ENCODE measurements at regions not wholly inside any gene's neighbourhood (a gene's known extent, or its start where the extent isn't known, plus 50 kb on each side); places are given as distances from the start of the nearest gene placed in this dataset.

DNA sequence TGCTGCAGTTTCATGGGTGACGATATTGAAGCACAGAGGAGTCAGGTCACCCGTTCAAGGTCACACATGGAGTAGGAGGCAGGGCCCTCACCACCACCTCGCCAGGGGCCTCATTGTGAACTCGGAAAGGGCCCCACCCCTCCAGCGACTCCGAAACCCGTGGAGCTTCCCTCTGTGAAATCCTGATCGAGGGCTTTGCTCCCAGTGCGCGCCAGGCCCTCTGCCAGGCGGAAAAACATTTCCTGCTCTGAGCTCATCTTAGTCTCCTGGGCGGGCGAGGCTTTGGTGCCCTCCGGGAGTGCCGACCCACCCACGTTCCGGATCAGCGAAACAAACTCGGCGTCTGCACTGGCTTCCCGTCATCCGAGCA, 75.0 kb upstream of the FCN1 start:
- TF ChIP-seq ZFP3 (tag by site-specific recombination; IDR thresholded peaks at IDR 0.05; ENCODE audit: low read depth) (no peak), ZNF585B (tag by site-specific recombination; IDR thresholded peaks at IDR 0.05) (no peak), ZNF549 (tag by site-specific recombination; IDR thresholded peaks at IDR 0.05) (no peak), ZNF169 (tag by site-specific recombination; IDR thresholded peaks at IDR 0.05) (no peak), ZBTB21 (tag by site-specific recombination; IDR thresholded peaks at IDR 0.05) (no peak), ZNF529 (tag by site-specific recombination; IDR thresholded peaks at IDR 0.05; ENCODE audit: insufficient replicate concordance) (no peak), ZNF658 (tag by site-specific recombination; IDR thresholded peaks at IDR 0.05) (no peak), ZNF558 (tag by site-specific recombination; IDR thresholded peaks at IDR 0.05) (no peak), YY1 (tag by site-specific recombination; IDR thresholded peaks at IDR 0.05) (no peak), ZNF76 (tag by site-specific recombination; IDR thresholded peaks at IDR 0.05; ENCODE audit: borderline replicate concordance, low read depth) (no peak), ZNF175 (tag by site-specific recombination; IDR thresholded peaks at IDR 0.05) (no peak), REPIN1 (tag by site-specific recombination; IDR thresholded peaks at IDR 0.05; ENCODE audit: low read depth) (no peak), ZNF548 (tag by site-specific recombination; IDR thresholded peaks at IDR 0.05) (no peak)
- TF ChIP-seq, protein P1, sequence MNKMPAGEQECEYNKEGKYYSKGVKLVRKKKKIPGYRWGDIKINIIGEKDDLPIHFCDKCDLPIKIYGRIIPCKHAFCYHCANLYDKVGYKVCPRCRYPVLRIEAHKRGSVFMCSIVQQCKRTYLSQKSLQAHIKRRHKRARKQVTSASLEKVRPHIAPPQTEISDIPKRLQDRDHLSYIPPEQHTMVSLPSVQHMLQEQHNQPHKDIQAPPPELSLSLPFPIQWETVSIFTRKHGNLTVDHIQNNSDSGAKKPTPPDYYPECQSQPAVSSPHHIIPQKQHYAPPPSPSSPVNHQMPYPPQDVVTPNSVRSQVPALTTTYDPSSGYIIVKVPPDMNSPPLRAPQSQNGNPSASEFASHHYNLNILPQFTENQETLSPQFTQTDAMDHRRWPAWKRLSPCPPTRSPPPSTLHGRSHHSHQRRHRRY (tag by site-specific recombination; IDR thresholded peaks at IDR 0.05): no peak
- TF ChIP-seq, protein P2, sequence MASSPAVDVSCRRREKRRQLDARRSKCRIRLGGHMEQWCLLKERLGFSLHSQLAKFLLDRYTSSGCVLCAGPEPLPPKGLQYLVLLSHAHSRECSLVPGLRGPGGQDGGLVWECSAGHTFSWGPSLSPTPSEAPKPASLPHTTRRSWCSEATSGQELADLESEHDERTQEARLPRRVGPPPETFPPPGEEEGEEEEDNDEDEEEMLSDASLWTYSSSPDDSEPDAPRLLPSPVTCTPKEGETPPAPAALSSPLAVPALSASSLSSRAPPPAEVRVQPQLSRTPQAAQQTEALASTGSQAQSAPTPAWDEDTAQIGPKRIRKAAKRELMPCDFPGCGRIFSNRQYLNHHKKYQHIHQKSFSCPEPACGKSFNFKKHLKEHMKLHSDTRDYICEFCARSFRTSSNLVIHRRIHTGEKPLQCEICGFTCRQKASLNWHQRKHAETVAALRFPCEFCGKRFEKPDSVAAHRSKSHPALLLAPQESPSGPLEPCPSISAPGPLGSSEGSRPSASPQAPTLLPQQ (tag by site-specific recombination; IDR thresholded peaks at IDR 0.05): no peak
- TF ChIP-seq, protein P3, sequence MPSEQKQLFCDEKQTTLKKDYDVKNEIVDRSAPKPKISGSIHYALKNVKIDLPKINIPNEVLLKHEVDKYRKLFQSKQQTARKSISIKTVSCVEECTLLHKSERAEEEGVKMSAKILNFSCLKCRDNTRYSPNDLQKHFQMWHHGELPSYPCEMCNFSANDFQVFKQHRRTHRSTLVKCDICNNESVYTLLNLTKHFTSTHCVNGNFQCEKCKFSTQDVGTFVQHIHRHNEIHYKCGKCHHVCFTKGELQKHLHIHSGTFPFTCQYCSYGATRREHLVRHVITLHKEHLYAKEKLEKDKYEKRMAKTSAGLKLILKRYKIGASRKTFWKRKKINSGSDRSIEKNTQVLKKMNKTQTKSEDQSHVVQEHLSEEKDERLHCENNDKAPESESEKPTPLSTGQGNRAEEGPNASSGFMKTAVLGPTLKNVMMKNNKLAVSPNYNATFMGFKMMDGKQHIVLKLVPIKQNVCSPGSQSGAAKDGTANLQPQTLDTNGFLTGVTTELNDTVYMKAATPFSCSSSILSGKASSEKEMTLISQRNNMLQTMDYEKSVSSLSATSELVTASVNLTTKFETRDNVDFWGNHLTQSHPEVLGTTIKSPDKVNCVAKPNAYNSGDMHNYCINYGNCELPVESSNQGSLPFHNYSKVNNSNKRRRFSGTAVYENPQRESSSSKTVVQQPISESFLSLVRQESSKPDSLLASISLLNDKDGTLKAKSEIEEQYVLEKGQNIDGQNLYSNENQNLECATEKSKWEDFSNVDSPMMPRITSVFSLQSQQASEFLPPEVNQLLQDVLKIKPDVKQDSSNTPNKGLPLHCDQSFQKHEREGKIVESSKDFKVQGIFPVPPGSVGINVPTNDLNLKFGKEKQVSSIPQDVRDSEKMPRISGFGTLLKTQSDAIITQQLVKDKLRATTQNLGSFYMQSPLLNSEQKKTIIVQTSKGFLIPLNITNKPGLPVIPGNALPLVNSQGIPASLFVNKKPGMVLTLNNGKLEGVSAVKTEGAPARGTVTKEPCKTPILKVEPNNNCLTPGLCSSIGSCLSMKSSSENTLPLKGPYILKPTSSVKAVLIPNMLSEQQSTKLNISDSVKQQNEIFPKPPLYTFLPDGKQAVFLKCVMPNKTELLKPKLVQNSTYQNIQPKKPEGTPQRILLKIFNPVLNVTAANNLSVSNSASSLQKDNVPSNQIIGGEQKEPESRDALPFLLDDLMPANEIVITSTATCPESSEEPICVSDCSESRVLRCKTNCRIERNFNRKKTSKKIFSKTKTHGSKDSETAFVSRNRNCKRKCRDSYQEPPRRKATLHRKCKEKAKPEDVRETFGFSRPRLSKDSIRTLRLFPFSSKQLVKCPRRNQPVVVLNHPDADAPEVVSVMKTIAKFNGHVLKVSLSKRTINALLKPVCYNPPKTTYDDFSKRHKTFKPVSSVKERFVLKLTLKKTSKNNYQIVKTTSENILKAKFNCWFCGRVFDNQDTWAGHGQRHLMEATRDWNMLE (tag by site-specific recombination; conservative IDR thresholded peaks at IDR 0.05; ENCODE audit: low read depth): no peak

DNA sequence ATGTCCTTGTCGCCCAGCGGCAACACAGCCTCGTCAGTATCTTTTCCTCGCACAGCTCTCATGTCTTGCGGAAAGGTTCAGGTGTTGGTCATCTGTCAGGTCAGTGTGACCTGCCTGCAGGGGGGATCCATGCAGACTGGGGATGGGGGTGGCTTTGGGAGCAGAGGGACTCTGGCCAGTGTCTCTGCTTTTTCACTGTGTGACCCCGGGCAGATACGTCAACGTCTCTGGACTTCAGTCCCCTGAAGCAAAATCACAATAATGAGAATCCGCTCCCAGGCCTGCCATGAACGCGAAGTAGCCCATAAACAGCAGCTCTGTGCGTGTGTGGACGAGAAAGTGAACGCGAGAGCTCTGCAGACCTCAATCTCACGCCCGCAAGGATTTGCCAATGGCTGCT, 75.7 kb upstream of the FCN1 start:
- Histone ChIP-seq H3K9me3 (ENCODE audit: control insufficient read depth, insufficient read depth, low read depth, low read length) (no peaks in the 10 kb centered on the region), H3K27ac (ENCODE audit: extremely low read depth, low read depth, low read length) (no peak overlapping the region), H3K4me3 (ENCODE audit: low read depth, low read length) (no peak overlapping the region), H3K36me3 (ENCODE audit: control insufficient read depth in 2 of 2, insufficient read depth in 1 of 2, low read length in 2 of 2) (no peaks in the 10 kb centered on the region), H3K4me1 (ENCODE audit: control insufficient read depth, insufficient read depth, low read length) (no peaks in the 10 kb centered on the region)
- CTCF ChIA-PET: interaction anchor here (1.0 to 1.3 kb wide), 2 partner anchors 94 to 215 kb away, joined by 3 read pairs; no protein-coding TSS in a partner anchor
- POLR2A ChIA-PET: no interaction called here
- TF ChIP-seq ZNF596 (tag by site-specific recombination; IDR thresholded peaks at IDR 0.05) (no peak), ZNF112 (tag by site-specific recombination; IDR thresholded peaks at IDR 0.05) (no peak), FEZF1 (tag by site-specific recombination; IDR thresholded peaks at IDR 0.05) (no peak), ZNF623 (tag by site-specific recombination; IDR thresholded peaks at IDR 0.05) (no peak), OVOL3 (tag by site-specific recombination; IDR thresholded peaks at IDR 0.05) (no peak), ZNF626 (tag by site-specific recombination; IDR thresholded peaks at IDR 0.05) (no peak), ZNF423 (tag by site-specific recombination; IDR thresholded peaks at IDR 0.05) (no peak), ZBTB8A (tag by site-specific recombination; IDR thresholded peaks at IDR 0.05) (no peak)
- TF ChIP-seq, protein P4, sequence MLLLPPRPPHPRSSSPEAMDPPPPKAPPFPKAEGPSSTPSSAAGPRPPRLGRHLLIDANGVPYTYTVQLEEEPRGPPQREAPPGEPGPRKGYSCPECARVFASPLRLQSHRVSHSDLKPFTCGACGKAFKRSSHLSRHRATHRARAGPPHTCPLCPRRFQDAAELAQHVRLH (tag by site-specific recombination; IDR thresholded peaks at IDR 0.05): no peak
- TF ChIP-seq, protein P5, sequence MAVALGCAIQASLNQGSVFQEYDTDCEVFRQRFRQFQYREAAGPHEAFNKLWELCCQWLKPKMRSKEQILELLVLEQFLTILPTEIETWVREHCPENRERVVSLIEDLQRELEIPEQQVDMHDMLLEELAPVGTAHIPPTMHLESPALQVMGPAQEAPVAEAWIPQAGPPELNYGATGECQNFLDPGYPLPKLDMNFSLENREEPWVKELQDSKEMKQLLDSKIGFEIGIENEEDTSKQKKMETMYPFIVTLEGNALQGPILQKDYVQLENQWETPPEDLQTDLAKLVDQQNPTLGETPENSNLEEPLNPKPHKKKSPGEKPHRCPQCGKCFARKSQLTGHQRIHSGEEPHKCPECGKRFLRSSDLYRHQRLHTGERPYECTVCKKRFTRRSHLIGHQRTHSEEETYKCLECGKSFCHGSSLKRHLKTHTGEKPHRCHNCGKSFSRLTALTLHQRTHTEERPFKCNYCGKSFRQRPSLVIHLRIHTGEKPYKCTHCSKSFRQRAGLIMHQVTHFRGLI (tag by site-specific recombination; IDR thresholded peaks at IDR 0.05): no peak
- TF ChIP-seq, protein P6, sequence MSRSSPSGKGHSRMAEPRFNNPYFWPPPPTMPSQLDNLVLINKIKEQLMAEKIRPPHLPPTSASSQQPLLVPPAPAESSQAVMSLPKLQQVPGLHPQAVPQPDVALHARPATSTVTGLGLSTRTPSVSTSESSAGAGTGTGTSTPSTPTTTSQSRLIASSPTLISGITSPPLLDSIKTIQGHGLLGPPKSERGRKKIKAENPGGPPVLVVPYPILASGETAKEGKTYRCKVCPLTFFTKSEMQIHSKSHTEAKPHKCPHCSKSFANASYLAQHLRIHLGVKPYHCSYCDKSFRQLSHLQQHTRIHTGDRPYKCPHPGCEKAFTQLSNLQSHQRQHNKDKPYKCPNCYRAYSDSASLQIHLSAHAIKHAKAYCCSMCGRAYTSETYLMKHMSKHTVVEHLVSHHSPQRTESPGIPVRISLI (tag by site-specific recombination; IDR thresholded peaks at IDR 0.05): no peak

More for the DNA sequence above, 75.0 kb upstream of the FCN1 start:
- Histone ChIP-seq H3K4me1 (ENCODE audit: control insufficient read depth, insufficient read depth, low read length) (no peaks in the 10 kb centered on the region), H3K9me3 (ENCODE audit: control insufficient read depth, insufficient read depth, low read depth, low read length) (no peaks in the 10 kb centered on the region), H3K4me3 (ENCODE audit: low read depth, low read length) (no peak overlapping the region), H3K36me3 (ENCODE audit: control insufficient read depth in 2 of 2, insufficient read depth in 1 of 2, low read length in 2 of 2) (no peaks in the 10 kb centered on the region), H3K27ac (ENCODE audit: extremely low read depth, low read depth, low read length) (no peak overlapping the region)
- ChIA-PET POLR2A (no interaction called here), CTCF (interaction anchor here (1.0 to 1.3 kb wide), 2 partner anchors 94 to 214 kb away, joined by 3 read pairs; no protein-coding TSS in a partner anchor)

Data from HEK293 (cell line).